ENCODE measurements at regions not wholly inside any gene's neighbourhood (a gene's known extent, or its start where the extent isn't known, plus 50 kb on each side); places are given as distances from the start of the nearest gene placed in this dataset.

DNA sequence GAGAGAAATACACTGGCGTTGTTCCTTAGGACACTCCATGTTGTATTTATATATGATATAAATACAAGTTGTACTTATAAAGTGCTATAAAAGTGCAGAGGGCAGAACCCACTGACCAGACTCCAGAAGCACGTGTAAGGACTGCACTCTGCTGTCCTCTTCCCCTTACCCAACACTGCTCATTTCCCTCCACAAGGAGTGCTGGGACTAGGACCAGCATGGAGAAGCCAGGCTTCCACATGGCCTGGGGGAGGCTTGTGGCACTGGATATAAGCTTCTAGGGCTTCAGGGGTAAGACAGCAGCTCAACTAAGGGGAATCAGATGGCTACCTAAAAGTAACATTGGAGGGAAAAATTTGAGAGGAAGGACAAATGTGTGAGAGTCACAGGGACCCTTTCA lies 556.9 kb downstream of the IGSF11 start:
- no peak for TF ChIP-seq CTCF (conservative IDR thresholded peaks at IDR 0.05; ENCODE audit: low read depth, low read length)
- TF ChIP-seq EZH2 (IDR thresholded peaks at IDR 0.05; ENCODE audit: low read length, unreplicated experiment): no peak
- TF ChIP-seq EZH2phosphoT487 (IDR thresholded peaks at IDR 0.05; ENCODE audit: borderline replicate concordance, low read length): no peak

All from PC-3 (cell line).